ENCODE measurements at regions not wholly inside any gene's neighbourhood (a gene's known extent, or its start where the extent isn't known, plus 50 kb on each side); places are given as distances from the start of the nearest gene placed in this dataset.
"Not testable (repeated sequence)": the region's sequence is repeated elsewhere in the genome, so short reads cannot be mapped to it uniquely, and the experiment has no call there.

GRCh38 chr3:55294557-55294956 lies 192.5 kb downstream of the WNT5A start:
- DNase-seq: no peak

GRCh38 chr3:55292360-55292759 lies 194.7 kb downstream of the WNT5A start:
- no peak for DNase-seq

DNA sequence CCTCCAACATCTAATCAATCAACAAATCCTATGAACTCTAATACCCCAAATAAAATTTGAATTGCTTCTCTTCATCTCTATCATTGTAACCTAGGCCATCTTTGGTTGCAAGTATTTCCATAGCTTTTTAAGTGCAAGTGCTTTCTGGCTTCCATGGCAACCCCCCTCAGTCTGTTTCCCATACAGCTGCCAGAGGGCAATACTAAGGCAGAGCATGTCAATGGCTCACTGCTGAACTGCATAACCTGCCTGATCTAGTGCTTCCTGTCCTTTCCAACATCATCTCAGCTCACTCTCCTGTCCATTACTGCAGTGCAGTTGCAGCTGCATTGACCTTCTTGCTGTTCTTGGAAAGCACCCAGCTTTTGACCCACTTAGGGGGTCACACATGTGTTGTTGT lies 198.4 kb downstream of the WNT5A start:
- DNase-seq: no peak

DNA sequence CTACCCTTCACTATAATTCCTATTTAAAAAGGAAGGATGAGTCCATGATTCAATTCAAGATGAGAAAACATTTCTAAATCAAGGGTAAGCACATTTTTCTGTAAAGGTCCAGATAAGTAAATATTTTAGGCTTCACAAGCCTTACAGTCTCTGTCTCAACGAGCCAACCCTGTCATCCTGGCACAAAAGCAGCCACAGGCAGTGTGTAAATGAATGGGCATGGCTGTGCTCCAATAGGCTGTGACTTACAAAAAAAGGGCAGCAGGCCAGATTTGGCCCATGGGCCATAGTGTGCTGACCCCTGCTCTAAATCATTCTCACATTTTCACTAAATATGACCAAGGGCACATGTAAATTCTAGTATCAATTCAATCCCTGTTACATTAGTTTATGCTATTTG lies 200.4 kb downstream of the WNT5A start:
- no peak for DNase-seq

- no peak for DNase-seq
Measured at GRCh38 chr3:55285156-55285555, 201.9 kb downstream of the WNT5A start.

GRCh38 chr3:55283441-55283925 lies 203.6 kb downstream of the WNT5A start:
- no peak for DNase-seq

DNA sequence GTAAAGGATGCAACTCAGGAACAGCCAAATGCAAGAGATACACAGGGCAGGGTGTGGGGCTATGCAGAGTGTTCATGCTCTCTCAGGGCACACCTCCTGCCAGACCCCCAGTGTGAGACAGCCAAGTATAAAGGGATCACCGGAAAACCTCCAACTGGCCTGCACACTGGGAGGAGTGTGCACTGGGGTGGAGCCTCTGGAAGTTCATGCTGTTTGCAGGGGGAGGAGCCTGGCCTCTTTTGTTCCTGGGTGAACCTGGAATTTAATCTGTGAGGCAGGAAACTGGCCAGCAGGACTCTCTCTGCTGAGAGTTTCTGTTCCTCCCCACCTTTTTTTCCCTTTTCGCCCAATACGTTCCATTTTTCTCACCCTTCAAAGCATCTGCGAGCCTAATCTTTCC lies 204.1 kb downstream of the WNT5A start:
- DNase-seq: no peak

DNA sequence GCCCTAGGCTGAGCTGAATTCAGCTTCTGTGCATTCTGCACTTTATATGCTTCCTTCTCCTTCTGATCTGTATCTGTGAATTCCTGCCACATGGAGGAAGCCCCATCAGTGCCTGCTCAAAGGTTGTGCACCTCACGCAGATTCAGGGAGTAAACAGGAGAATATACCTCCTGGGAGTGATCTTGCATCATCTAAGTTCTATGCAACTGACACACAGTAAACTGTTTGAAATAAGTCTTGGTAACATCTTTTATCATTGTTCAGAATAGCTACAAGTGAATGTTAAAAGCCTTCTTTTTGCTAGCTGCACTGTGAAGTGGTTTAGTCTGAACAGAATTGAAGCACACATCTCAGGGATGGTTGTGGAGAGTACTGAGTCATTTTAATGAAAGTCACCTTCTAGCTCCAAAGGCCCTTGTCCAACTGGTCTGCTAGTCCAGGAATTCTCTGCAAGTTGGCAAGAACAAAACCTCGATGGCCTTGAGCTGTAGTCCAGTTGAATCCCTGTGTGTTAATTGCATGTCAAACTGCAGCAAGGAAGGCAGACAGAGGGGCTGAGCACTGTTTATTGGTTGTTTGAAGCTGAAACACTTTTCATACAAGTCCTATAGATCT lies 215.0 kb downstream of the WNT5A start:
- DNase-seq: no peak

- no peak for DNase-seq
Measured at GRCh38 chr3:55271549-55271948, 215.6 kb downstream of the WNT5A start.

DNA sequence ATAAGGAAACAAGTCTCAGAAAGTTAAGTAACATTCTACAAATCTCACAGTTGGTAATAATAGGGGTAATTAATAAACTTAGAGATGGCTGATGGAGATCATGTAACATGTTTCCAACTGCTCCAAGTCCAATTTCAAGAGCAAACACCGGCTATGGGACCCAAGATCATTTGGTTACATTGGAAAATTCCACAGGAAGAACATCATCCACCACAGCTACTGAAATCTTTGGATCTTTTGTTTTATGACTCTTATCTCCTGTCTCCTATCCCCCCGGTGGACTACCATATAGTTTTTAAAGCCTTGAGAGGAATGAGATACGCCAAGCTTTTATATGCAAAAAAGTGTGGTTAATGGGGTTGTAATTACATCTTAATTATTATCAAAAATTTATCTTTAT lies 216.1 kb downstream of the WNT5A start:
- no peak for DNase-seq

DNA sequence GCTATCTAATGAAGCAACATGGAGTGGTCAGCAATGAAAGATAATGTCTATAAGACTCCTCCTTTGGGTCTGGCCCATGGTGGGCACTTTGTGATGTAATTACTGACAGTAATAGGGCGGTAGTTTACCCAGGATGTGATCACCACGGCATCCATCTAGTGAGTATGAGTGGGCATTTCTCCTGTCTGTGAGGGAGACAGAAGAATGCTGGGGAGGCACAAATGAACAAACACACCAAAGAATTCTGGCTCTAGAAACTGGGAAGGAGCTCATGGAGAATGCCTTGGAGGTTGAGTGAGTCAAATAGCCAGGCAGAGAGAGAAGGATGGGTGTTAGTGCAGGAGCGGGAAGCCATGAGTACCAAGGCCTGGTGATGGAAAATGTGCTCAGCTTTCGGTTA lies 217.5 kb downstream of the WNT5A start:
- no peak for DNase-seq

- DNase-seq: no peak
Measured at GRCh38 chr3:55269096-55269495, 218.0 kb downstream of the WNT5A start.

DNA sequence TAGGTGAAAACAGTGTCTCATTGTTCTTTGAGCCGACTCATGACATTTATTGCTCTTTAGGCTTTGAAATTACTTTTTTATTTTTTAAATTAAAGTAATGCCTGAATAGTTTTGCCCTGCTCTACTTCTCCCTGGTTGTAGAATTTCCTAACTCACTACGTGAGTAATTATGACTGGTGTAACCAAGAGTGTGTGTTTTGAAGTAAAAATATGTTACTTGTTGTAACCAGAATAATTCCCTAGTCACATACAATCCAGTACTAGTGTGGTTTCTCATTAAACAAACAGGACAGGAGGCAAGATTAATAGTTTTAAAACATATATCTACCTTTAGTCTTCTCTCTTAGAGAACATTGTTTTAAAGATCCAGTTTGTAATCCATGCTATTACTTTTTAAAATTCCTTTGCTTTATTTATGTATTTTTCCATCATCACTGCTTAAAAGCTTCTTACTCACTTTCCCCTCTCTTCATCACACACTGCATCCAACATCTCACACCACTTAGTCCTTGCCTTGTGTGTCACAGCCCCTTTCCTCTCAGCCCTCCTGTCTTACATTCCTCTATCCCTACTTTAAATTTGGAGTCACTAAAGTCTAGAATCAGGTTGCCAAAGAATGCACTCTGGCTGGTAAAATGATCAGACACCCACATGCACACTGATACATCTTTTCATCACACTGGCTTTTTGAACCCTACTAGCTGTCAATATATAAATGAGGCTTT lies 219.7 kb downstream of the WNT5A start:
- DNase-seq: no peak

DNA sequence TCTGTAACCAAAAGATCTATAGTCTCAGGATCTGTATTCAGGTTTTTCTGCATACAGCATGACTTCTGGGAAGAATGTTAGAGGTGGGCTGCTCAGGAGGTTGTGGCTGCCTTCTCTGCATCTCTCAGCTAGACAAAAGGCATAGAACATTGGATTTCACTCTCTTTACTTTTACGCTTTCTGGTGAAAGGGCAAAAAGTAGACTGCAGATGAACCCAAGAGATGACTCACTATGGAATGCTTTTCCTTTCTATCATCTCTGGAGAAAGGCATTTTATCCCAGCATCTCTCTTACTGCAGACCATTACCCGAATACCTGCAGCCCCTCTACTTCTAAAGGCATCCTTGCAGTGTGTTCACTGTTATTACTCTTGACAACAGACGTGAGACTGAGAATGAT lies 222.2 kb downstream of the WNT5A start:
- DNase-seq: no peak

- DNase-seq: no peak
Measured at GRCh38 chr3:55252921-55253320, 234.2 kb downstream of the WNT5A start.

GRCh38 chr3:55249156-55249555 lies 237.9 kb downstream of the WNT5A start:
- DNase-seq: not testable (repeated sequence)

DNA sequence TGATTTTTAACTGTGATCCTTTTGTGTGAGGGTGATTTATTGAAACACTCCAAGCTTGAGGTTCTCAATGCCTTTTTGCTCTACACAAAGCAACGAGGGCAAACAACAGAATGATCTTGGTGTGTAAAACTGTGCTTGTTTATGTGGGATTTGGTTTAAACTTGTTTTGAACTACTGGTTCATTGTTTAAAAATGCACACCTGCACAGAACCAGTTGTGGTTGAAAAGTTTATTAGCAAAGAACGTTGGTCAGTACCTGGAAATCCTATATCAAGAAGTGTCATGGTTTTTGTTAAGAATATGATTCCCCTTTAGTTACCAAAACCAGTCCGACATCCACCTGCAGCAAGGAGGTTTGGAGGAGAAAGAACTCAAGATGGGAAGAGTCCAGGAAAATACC lies 239.4 kb downstream of the WNT5A start:
- DNase-seq: no peak

DNA sequence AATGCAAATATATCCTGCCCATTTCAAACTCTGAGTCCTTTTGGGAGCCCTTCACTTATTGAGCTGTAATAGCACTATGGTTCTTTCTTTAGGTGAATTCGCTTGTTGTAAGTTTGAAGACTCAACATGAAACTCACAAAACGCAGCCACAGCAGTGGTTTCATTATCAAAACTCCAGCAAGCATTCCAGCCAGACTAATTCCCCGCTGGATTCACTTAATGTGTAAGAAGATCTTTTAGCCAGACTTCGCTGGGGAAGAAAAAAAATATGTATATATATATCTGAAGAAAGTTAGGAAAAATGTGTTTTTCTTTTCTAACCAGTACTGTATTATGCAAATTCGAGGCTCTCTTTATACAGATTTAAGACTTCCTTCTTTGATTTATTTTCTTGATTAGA lies 241.1 kb downstream of the WNT5A start:
- no peak for DNase-seq

- DNase-seq: no peak
Measured at GRCh38 chr3:55245351-55245750, 241.8 kb downstream of the WNT5A start.

DNA sequence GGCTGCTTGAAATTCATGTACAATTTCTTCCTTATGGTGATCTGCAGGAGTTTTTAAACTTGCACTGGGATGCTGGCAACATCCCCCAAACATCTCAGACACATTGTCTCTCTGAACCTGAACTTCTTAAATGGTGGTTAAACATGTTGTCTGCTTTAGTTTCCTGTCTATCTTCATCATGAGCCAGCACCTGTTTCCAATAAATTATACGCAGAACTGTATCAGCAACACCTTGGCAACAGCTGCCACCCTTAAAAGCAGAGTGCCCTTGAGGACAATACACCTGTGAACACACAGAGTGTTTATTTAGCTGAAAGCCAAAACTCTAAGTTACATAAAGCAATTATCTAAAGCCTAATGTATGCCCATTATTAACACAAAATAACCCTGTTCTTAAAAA lies 242.9 kb downstream of the WNT5A start:
- no peak for DNase-seq

GRCh38 chr3:55243678-55244077 lies 243.4 kb downstream of the WNT5A start:
- DNase-seq: no peak

DNA sequence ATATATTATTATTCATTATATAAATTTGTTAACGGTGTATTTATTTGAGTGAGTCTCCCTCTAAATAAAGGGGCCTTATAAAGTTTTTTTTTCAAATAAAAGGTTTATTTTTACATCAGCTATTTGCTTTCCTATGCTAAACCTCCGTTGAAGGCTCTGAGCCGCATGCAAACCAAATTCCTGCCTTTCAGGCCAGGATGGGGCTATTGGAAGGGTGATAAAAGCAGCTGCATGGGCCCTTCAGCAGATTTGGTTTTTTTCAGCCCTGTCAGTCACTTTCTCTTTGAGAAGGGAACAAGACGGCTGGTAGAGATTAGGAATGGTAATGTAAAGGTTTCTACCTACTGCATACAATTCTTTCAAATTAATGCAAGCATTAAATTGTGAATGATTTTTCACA lies 244.2 kb downstream of the WNT5A start:
- no peak for DNase-seq

DNA sequence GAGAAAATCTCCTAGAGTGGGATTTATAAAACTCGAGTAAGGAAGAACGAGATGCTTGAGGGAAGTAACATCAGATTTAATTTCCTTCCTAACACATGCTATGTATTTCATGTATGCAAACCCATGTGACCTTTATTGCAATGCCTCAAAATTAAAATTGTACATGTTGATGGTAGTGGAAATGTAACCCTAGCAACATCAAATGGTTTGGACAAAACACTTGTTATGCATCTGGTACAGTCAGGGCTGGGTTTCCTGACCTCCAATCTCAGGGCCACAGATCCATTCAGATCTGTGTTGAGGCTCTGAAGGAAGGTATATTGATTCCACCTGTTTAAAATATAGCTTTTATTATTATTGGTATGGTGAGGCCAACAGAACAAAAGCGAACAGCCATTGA lies 246.0 kb downstream of the WNT5A start:
- no peak for DNase-seq

- DNase-seq: no peak
Measured at GRCh38 chr3:55235416-55235815, 251.7 kb downstream of the WNT5A start.

DNA sequence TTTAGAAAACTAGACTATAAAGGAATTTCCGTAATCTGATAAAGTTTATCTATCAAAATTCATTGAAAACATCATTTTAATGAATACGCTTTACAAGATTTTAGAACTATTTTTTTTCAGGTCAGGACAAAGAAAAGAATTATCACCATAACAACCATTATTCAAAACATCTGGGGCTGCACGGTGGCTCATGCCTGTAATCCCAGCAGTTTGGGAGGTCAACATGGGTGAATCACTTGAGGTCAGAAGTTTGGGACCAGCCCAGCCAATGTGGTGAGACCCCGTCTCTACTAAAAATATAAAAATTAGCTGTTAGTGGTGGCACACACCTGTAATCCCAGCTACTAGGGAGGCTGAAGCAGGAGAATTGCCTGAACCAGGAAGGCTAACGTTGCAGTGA lies 260.4 kb downstream of the WNT5A start:
- DNase-seq: no peak
